ENCODE measurements at regions not wholly inside any gene's neighbourhood (a gene's known extent, or its start where the extent isn't known, plus 50 kb on each side); places are given as distances from the start of the nearest gene placed in this dataset.
A peak's percentile ranks its signal among the peaks of the same experiment; 100 is the strongest.

- Mint-ChIP-seq H3K4me3 (no peak overlapping the region), H3K36me3 (ENCODE audit: low read depth) (no peaks in the 10 kb centered on the region), H3K4me1 (peaks cover 34% of the 10 kb centered on the region), H3K9me3 (no peaks in the 10 kb centered on the region), H3K27me3 (ENCODE audit: low read depth) (peaks cover 14% of the 10 kb centered on the region), H3K27ac (peak overlapping the region; percentile 27 to 90 (median 52))
- TF ChIP-seq CTCF (IDR thresholded peaks at IDR 0.05; ENCODE audit: unreplicated experiment in 3 of 3), result no peak
Measured at GRCh38 chr2:8580316-8581233, 101.3 kb upstream of the ID2 start.

- TF ChIP-seq CTCF (IDR thresholded peaks at IDR 0.05; ENCODE audit: unreplicated experiment in 3 of 3), result no peak
- Mint-ChIP-seq H3K36me3 (ENCODE audit: low read depth) (no peaks in the 10 kb centered on the region), H3K4me3 (no peak overlapping the region), H3K9me3 (no peaks in the 10 kb centered on the region), H3K27me3 (ENCODE audit: low read depth) (peaks cover 14% of the 10 kb centered on the region), H3K27ac (peak overlapping the region in 2 of 3 experiments; percentile 27 to 90), H3K4me1 (peaks cover 29% of the 10 kb centered on the region)
Measured at GRCh38 chr2:8581234-8581561, 100.7 kb upstream of the ID2 start.

GRCh38 chr2:8581601-8582041 lies 100.2 kb upstream of the ID2 start:
- H3K27ac Mint-ChIP-seq, result peak overlapping the region; percentile 27 to 45 (median 28)
- H3K27me3 Mint-ChIP-seq (ENCODE audit: low read depth), result peaks cover 10% of the 10 kb centered on the region
- H3K4me1 Mint-ChIP-seq, result peaks cover 31% of the 10 kb centered on the region
- no peaks in the 10 kb centered on the region for H3K36me3 Mint-ChIP-seq (ENCODE audit: low read depth)
- no peak for TF ChIP-seq CTCF (IDR thresholded peaks at IDR 0.05; ENCODE audit: unreplicated experiment in 3 of 3)
- no peaks in the 10 kb centered on the region for H3K9me3 Mint-ChIP-seq
- no peak overlapping the region for H3K4me3 Mint-ChIP-seq

- Mint-ChIP-seq H3K27ac (peak overlapping the region; percentile 27 to 45 (median 28)), H3K27me3 (ENCODE audit: low read depth) (peaks cover 6% of the 10 kb centered on the region), H3K36me3 (ENCODE audit: low read depth) (no peaks in the 10 kb centered on the region), H3K4me3 (no peak overlapping the region), H3K4me1 (peaks cover 28% of the 10 kb centered on the region), H3K9me3 (no peaks in the 10 kb centered on the region)
- no peak for TF ChIP-seq CTCF (IDR thresholded peaks at IDR 0.05; ENCODE audit: unreplicated experiment in 3 of 3)
Measured at GRCh38 chr2:8582191-8582590, 99.7 kb upstream of the ID2 start.

- Mint-ChIP-seq H3K4me3 (no peak overlapping the region), H3K4me1 (peaks cover 29% of the 10 kb centered on the region), H3K27ac (peak overlapping the region; percentile 27 to 72 (median 66)), H3K27me3 (ENCODE audit: low read depth) (peaks cover 11% of the 10 kb centered on the region), H3K36me3 (ENCODE audit: low read depth) (no peaks in the 10 kb centered on the region), H3K9me3 (no peaks in the 10 kb centered on the region)
- no peak for TF ChIP-seq CTCF (IDR thresholded peaks at IDR 0.05; ENCODE audit: unreplicated experiment in 3 of 3)
Measured at GRCh38 chr2:8582651-8583399, 99.0 kb upstream of the ID2 start.

All from nephron (organoid).